Islet of Langerhans (tissue), 1 donor: ENCODE measurements at regions not wholly inside any gene's neighbourhood (a gene's known extent, or its start where the extent isn't known, plus 50 kb on each side); places are given as distances from the start of the nearest gene placed in this dataset.
"Not testable (repeated sequence)": the region's sequence is repeated elsewhere in the genome, so short reads cannot be mapped to it uniquely, and the experiment has no call there.

Source experiments
- FAIRE-seq: peaks from one replicate; lab custom pipeline; 2011; peaks lifted over from hg19 to GRCh38; lab: Jason Lieb, UNC

DNA sequence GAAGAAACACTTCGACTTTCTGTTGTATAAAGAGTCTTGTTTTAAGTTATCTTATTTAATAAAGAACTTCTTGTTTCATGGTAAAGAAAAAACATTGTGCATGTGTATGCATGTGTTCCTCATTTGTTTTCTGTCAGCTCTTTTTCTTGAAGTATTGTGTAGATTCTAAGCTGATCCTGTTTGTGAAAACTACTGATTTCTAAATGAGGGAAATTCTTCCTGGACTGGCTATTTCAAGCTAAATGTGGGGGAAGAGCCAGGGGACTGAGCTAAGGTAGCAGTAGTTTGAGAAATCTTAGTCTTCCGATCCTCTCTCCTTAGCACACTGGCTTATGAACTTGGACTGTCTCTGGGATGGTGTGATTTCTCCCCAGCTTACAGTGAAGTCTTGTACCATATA lies 56.4 kb upstream of the RBMS1 start:
- no peak for FAIRE-seq

DNA sequence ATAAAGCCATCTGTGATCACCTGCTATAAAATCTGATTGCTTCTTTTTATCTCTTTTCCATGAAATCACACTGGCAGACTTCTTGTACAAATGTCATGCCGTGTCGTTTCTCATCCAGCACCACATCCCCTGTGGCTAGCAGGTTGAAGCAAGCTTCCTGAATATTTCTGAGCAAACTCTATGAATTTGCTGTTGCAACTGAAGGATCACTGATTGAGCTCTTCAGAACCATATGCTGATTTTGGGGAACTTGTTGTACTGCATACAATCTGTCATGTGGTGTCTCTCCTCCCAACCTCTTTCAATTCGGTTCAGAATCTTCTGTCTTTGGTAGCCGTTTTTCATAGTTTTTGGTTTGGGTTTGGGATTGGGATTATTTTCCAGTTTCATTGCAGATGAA lies 57.7 kb upstream of the RBMS1 start:
- no peak for FAIRE-seq

DNA sequence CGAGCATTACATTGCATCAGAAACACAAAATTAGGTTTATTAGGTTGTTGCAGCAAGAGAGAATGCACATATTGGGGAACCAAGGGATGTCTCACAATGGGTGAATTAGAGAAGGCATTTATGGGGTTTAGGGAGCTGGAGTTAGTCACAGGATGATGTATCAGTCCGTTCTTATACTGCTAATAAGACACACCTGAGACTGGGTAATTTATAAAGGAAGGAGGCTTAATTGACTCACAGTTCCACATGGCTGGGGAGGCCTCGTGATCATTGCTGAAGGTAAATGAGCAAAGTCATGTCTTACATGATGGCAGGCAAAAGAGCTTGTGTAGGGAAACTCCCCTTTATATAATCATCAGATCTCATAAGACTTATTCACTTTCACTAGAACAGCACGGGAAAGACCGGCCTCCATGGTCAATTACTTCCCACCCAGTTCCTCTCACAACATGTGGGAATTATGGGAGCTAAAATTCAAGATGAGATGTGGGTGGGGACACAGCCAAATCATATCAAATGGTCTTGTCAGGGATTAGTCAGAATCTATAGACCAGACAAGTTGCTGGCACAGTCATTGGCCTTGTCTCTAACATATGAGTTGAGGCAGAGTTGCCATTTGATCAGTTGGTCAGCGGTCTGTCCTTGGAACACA lies 61.9 kb upstream of the RBMS1 start:
- no peak for FAIRE-seq

DNA sequence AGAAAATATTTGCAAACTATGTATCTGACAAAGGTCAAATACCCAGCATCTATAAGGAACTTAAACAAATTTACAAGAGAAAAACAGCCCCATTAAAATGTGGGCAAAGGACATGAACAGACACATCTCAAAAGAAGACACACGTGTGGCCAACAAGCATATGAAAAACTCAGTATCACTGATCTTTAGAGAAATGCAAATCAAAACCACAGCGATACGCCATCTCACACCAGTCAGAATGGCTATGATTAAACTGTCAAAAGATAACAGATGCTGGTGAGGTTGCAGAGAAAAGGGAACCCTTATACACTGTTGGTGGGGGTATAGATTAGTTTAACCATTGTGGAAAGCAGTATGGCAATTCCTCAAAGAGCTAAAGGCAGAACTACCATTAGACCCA lies 64.3 kb upstream of the RBMS1 start:
- no peak for FAIRE-seq

DNA sequence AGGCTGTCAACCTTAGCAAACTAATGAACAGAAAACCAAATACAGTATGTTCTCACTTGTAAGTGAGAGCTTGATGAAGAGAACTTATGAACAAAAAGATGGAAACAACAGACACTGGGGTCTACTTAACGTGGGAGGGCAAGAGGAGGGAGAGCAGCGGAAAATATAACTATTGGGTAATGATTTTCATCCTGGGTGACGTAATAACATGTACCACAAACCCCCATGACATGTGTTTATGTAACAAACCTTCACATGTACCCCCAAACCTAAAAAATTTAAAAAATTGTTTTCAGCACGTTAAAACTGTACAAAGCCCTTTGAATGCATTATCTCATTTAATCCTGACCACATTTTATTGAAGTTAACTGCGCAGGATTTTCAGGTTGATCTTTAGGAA lies 64.9 kb upstream of the RBMS1 start:
- FAIRE-seq: no peak

DNA sequence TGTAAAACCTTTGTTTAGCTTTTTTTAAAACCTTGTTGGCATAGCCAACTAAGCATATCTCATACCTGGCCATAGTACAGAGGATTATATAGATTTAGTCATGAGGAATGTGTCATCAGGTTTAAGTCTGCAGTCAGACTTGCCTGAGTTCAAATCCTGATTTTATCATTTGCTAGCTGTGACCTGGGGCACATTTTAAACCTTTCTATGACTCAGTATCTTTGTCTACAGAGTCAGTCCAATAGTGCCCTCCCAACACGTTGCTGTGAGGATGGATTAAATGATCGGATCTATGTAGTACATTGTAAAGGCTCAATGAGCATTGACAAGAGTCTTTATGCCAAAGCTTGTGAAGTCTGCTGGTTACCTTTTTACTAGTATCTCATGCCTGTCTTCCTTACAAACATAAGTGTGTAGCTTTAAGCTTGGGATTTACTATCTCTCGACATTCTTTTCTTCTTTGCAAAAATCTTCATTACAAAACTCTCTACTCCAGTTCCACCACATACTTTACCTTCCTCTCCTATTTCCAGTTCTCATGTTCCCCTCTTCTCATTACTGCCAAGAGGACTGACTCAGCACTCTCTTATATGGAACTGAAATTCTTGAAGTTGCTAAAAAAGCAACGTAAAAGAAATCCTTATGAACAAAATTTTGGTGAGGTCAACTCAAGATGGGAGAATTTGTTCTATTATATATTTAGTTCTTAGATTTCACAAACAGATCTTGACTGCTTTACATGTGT lies 68.1 kb upstream of the RBMS1 start:
- FAIRE-seq: no peak

DNA sequence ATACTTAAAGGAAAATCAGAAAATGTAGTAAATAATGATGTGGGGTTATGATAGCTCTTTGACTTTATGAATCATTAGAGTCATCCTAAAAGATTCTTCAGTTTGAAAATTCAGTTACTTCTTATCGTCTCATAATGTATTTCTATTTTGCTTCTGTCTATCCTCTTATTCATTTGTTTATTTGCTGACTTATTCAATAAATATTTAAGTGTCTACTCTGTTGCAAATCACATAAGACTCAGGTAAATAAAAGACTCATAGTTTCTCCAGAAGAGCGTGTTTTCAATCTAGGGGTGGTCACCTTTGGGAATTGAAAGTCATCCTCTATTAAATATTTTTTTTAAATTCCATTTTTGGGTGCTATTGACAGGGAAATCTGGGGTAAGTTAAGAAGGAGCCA lies 69.1 kb upstream of the RBMS1 start:
- no peak for FAIRE-seq

DNA sequence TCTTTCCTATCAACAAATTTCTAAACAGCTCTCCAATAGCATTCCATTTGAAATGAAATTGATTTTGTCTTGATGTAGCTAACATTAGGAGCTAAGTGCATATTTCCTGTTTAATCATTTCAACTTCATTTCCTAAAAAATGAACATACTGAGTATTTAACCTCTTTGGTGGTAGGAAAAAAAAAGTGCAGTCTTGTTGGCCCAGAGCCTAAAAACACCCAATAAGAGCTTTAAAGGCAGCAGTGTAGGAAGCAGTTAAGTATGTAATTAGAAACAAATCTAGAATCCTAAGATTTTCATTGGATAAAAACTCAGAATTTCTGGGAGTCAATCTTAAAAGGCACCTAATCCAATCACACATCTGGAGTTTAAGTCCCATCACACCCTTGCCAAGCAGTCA lies 71.0 kb upstream of the RBMS1 start:
- no peak for FAIRE-seq

DNA sequence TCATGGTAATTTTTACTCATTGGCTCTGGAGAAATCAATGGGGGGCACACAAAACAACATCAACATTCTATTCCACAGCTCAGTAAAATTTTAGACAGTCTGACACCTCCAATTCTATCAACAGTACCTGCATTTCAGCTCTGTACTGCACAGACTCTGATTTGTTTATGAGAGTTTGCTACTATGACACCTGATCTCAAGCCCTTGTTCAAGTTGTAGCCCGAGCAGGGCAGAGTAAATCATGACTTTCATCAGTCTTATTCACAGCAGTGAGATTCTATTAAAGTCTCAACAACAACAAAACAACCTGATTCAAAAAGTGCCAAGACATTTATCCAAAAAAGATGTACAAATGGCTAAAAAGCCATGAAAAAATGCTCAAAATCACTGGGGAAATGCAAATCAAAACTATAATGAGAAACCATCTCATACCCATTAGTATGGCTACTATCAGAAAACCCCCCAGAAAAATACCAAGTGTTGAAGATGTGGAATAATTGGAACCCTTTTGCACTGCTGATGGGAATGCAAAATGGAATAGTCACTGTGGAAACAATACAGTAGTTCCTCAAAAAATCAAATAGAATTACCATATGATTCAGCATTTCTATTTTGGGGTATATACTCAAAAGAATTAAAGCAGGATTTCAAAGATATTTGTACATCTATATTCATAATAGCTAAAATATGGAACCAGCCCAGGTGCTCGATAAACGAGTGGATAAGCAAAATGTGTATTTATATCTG lies 71.7 kb upstream of the RBMS1 start:
- no peak for FAIRE-seq

DNA sequence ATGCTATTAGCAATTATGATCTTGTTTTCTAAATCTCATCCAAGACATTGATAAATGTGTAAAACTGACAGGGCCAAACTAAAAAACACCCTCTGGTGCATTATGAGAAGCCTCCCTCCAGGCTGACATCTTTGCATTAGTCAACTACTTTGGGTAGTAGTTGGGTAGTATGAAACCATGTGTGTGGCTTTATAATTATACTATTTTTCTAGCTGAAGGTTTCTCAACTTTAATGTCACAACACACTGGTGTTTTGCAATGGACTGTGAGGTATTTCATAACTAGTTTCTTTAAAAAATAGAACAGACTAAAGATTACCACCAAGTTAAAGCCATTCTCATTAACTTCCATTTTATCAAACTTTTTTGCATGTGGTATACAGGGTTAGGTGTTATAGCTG lies 73.1 kb upstream of the RBMS1 start:
- no peak for FAIRE-seq

DNA sequence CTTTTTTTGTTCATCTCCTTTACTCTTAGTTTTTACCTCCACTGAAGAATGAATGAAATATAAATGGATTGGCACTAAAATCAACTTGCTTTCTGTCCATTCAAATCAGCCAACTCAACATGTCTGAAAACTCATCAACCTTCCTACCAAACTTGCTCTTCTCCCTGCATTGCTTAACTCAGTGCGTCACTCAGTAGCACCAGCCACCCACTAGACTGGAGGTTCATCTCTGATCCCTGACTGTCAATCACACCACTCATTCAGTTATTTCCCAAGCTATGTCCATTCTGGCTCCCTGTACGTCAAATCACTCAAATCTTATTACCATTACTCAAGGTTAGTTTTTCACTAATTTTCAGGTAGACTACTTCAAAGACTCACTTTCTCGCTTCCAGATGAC lies 75.2 kb upstream of the RBMS1 start:
- no peak for FAIRE-seq

DNA sequence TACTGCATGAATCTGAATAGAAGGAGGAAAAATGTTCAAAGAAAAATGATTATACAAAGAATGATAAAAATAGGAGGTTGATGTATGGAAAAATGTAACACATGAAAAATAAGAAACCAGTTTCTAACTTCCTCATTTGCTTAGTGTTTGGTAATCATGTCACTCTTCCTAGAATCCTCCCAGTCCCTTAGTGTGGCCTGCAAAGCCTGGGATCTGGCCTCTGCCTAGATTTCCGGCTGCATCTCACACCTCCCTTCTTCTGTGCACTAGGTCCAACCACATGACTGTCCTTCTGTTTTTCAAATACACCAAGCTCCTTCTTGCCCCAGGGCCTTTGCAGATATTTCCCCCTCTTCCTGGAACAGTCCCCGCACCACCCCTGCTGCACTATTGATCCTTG lies 76.8 kb upstream of the RBMS1 start:
- FAIRE-seq: no peak

DNA sequence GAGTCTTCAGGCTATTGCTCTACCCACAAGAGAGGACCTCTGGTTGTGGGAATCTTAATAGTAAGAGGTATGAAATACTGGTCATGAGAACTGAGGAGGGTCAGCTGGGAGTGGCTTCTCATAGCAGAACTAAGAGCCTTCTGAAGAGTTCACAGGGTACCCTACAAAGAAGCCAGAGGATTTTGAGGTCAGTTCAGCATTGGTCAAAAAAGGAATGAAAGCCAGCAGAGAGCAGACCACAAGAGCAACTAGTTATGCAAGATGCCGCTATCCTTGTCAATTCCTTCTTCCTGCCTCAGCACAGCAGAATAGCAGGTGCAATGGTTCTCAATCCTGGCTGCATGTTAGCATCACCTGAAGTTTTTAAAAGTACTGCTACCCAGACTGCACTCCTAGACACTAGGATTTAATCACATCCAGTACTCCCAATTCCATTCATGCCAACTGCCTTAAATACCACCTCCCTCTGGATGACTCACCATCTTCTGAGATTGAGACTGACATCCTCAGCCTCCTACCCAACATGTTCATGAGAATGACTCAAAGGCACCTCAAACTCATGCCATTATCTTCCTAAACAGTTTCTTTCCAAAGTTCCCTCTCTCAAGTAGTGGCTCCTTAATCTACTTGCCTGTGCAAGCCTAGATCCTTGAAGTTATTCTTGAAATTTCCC lies 81.0 kb upstream of the RBMS1 start:
- no peak for FAIRE-seq

DNA sequence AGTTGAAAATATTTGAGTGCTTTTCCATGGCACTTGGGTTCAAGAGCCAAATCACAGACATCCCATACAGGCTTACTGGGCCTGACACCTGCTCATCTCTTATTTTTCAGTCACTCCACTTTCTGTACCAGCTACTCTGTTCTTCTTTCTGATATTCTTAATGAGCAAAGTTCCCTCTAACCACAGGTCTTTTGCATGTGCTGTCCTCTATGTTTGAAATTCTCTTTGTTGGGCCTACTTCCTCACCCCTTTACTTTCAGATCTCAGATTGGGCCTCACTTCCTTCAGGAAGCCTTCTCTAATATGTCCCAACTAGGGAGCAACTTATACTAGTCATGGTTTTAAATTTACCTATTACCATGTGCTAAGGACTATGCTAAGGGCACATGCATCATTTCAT lies 81.8 kb upstream of the RBMS1 start:
- no peak for FAIRE-seq

DNA sequence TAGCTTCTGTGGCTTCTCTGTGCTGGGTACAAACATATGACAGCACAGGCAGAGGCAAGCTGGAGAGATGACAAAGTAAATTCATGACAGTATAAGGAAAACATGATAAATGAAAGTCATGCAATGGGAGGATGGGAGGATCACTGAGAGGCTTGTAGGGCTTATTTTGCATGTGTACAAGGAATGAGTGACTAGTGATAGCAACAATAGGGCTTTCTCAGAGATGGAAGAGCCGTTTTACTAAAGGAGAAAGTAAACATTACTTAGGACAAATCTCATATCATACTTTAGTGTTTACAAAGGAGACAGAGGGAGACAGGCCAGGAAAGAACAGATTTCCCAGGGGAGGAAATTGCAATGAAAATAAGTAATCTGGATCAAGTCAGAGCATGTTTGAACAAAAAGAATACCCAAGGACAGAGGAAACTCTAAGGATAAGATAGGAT lies 82.5 kb upstream of the RBMS1 start:
- no peak for FAIRE-seq

DNA sequence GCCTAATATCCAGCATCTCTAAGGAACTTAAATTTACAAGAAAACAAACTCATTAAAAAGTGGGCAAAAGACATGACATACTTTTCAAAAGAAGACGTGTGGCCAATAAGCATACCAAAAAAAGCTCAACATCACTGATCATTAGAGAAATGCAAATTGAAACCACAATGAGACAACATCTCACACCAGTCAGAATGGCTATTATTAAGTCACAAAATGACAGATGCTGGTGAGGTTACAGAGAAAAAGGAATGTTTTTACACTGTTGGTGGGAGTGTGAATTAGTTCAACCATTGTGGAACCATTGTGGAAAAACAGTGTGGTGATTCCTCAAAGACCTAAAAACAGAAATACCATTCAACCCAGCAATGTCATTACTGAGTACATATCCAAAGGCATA lies 83.5 kb upstream of the RBMS1 start:
- not testable (repeated sequence) for FAIRE-seq

DNA sequence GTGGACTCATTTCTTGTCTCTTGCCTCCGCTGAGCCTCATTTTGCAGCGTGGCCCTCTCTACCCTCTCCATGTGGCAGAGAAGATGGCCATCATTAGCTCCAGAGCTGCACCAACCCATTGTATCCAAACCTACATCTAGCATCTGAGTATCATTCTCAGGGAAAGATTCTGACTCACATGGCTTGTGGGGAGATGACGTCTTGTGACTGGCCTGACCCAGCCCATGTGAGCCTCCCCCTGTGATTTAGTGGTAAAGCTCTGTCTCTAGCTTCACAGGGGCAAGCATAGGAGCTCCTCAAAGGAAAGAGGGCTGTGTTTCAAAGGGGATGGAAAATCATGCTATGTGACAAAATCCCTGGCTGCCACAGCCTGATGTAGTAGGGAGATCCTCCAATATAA lies 87.4 kb upstream of the RBMS1 start:
- FAIRE-seq: no peak

DNA sequence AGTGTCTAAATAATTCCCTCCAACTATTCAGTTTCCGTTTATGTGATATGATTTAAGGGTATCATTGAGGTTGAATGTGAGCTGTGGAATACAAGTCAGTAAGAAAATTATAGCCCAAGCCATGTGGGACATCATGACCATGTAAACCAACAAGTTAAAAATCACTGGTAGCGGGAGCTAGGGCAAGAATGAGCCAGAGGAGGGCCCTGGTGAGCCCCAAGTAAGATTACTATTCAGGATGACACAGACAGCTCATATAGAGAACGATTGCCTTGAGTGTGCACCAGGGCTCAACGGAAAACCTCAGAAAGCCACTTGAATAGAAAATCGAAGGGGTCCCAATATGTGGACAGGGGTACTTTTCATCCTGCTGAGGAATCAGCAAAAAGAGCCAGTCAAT lies 87.8 kb upstream of the RBMS1 start:
- no peak for FAIRE-seq

DNA sequence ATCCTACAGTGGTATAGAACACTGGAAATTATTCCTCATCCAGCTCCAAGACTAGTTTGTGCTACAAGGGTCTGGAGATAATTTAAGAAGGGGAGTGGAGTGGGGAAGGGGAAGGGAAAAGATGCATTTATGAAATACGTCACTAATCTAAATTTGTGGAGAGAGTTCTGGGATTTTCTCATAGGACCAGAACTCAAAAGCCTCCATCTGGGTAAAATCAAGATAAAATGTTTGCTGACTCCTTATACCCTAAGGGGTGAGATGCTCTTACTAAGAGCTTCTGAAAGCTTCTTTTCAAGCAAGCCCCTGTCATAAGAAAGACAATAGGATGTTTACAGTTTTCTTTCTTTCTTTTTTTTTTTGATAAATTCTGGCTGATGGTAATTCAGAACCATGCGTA lies 88.5 kb upstream of the RBMS1 start:
- no peak for FAIRE-seq

DNA sequence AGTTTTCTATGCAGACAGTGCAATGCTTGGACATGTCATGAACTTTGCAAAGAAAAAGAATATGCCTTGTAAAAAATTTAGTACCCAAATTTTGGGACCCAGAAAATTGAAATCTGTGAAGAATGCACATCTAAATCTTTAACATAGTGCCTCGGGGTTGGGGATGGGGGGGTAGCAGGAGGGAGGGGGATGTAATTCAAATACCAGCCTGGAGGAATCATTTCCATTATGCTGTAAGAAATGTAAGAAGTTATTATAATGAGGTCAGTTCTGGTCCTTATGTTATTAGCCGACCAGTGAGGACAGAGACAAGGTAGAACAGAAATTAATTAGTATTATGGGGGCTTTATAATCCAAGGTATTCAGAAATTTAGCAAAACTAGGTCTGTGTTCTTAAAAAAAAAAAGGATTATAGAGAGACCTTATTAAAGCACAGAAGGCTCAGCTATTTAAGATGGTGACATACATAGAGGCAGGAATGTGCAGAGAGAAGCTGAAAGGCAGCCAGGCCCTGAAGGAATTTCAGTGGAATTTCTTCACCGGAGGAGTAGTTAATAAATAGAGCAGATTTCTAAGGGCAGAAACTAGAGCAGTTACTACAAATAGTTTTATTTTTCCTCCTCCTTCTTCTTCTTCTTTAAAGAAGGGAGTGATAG lies 89.0 kb upstream of the RBMS1 start:
- FAIRE-seq: no peak

DNA sequence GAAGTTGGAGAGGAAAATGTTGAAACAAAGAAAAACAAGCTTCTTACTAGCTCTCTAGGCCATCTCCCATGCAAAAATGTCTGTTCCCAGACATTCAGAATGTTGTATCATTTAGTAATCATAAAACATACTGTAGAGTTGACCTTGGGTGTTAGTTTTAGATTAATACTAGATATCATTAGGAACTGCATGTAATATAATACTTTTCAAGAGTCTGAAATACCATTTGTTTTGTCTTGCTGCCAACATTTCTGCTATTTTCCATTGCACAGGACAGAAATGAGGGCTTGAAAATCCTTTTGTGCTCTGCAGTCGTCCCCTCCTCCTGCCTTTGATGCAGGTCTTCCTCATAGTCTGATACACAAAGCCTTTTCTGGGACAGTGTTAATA lies 89.5 kb upstream of the RBMS1 start:
- no peak for FAIRE-seq

DNA sequence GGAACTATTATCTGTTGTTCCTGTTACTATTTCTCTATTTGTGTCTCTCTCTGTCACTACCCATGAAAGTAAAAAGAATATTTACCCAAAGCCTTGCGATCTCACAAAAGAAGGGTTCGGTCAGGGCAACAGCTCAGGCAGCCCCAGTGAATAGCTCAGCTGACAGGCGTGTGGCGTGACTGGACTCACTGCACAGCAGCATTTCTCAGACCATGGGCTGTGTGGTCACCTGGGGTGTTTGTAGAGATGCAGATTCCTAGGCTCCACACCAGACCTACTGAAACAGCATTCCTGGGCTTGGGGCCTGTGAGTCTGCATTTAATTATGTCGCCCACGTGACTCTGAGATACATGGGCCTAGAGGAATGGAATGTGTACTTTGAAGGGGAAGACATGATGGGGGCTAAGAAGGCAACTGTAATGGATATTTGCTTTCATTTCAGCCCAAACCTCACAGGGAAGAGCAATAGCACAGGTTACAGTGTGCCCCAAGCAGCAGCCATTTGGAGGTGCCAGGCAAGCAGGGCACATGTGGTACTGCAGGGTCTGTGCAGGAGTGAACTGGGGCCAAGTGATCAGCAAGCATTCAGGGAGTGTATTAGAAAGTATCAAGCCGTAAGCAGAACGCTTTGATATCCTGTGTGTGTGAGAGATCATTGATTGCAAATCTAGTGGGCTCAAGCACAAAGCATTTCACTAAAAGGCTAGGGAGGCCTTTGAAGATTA lies 90.4 kb upstream of the RBMS1 start:
- no peak for FAIRE-seq
